Stimulated activated CD4-positive, alpha-beta T cell treated with anti-CD3 and anti-CD28 coated beads, Interleukin-2, amount 100 ng/mL, for 4 hours (primary cell): ENCODE measurements at regions not wholly inside any gene's neighbourhood (a gene's known extent, or its start where the extent isn't known, plus 50 kb on each side); places are given as distances from the start of the nearest gene placed in this dataset.
"Not testable (repeated sequence)": the region's sequence is repeated elsewhere in the genome, so short reads cannot be mapped to it uniquely, and the experiment has no call there.

ENCODE experiments used
- DNase-seq: peaks from one replicate; pipeline ENCODE4 v3.0.0-alpha.2; 2020; ENCODE audit warnings: low read depth

- no peak for DNase-seq
Measured at GRCh38 chr12:47409310-47409987, 296.4 kb downstream of the RPAP3 start.

- no peak for DNase-seq
Measured at GRCh38 chr12:47408171-47408871, 297.5 kb downstream of the RPAP3 start.

GRCh38 chr12:47407463-47408129 lies 298.2 kb downstream of the RPAP3 start:
- DNase-seq = no peak

- no peak for DNase-seq
Measured at GRCh38 chr12:47403681-47404080, 302.1 kb downstream of the RPAP3 start.

- not testable (repeated sequence) for DNase-seq
Measured at GRCh38 chr12:47401196-47401595, 304.6 kb downstream of the RPAP3 start.

- DNase-seq = no peak
Measured at GRCh38 chr12:47400266-47400665, 305.6 kb downstream of the RPAP3 start.

GRCh38 chr12:47397664-47398281 lies 308.1 kb downstream of the RPAP3 start:
- DNase-seq = no peak

GRCh38 chr12:47396902-47397663 lies 308.7 kb downstream of the RPAP3 start:
- no peak for DNase-seq

GRCh38 chr12:47394070-47394469 lies 311.8 kb downstream of the RPAP3 start:
- no peak for DNase-seq

GRCh38 chr12:47393403-47393790 lies 312.4 kb downstream of the RPAP3 start:
- DNase-seq = no peak

GRCh38 chr12:47391566-47391965 lies 311.8 kb upstream of the AMIGO2 start:
- DNase-seq = peak; percentile 44

- no peak for DNase-seq
Measured at GRCh38 chr12:47388712-47389111, 309.0 kb upstream of the AMIGO2 start.

GRCh38 chr12:47387994-47388393 lies 308.2 kb upstream of the AMIGO2 start:
- DNase-seq = no peak

- no peak for DNase-seq
Measured at GRCh38 chr12:47385653-47386052, 305.9 kb upstream of the AMIGO2 start.

GRCh38 chr12:47383942-47384341 lies 304.2 kb upstream of the AMIGO2 start:
- no peak for DNase-seq

GRCh38 chr12:47382305-47382704 lies 302.5 kb upstream of the AMIGO2 start:
- DNase-seq = no peak

GRCh38 chr12:47378907-47379306 lies 299.1 kb upstream of the AMIGO2 start:
- no peak for DNase-seq

- DNase-seq = no peak
Measured at GRCh38 chr12:47378222-47378582, 298.4 kb upstream of the AMIGO2 start.

- DNase-seq = no peak
Measured at GRCh38 chr12:47377414-47378221, 297.9 kb upstream of the AMIGO2 start.

GRCh38 chr12:47376927-47377326 lies 297.2 kb upstream of the AMIGO2 start:
- no peak for DNase-seq

- no peak for DNase-seq
Measured at GRCh38 chr12:47373554-47374150, 293.9 kb upstream of the AMIGO2 start.
